K562 (cell line): ENCODE measurements at regions not wholly inside any gene's neighbourhood (a gene's known extent, or its start where the extent isn't known, plus 50 kb on each side); places are given as distances from the start of the nearest gene placed in this dataset.

ENCODE experiments used
- FOXK1 ChIP-seq: sonication (generic); formaldehyde crosslinking; IDR thresholded peaks from 2 replicates; pipeline ENCODE4 v1.8.0; 2022; ENCODE audit warnings: missing genetic modification reagents, mild to moderate bottlenecking, borderline replicate concordance
- TF ChIP-seq, protein P1 (sequence below), 3 experiments: IDR thresholded peaks in 2 of 3; conservative IDR thresholded peaks in 1 of 3; 2 replicates each; pipeline ENCODE4 v1.5.1; 2011 to 2012; ENCODE audit warnings: low read length in 3 of 3, mild to moderate bottlenecking in 3 of 3, control low read depth in 2 of 3, improper control_type of control experiment in 1 of 3, inconsistent platforms in 1 of 3, low read depth in 1 of 3, mixed read lengths in 1 of 3, moderate library complexity in 1 of 3; ENCODE audit not compliant: insufficient read depth in 2 of 3

DNA sequence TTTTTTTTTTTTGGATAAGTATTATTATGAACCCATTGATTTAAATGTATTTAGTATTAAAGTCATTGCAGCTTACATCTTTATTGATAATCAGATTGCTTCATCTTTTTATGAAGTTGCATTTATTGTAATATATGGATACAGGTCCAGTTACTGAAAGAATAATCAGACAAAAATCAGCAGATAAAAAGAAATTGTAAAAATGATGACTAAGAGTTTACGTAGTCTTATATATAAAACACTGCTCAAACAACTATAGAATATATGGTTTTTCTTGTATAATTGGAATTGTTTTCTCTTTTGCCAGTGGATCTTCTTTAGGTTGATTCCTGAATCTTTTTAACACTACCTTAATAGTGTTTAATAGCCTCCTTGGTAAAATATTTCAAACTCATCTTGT, 378.3 kb downstream of the DUSP6 start:
- no peak for TF ChIP-seq FOXK1 (CRISPR knock-in tag)
- TF ChIP-seq, protein P1, sequence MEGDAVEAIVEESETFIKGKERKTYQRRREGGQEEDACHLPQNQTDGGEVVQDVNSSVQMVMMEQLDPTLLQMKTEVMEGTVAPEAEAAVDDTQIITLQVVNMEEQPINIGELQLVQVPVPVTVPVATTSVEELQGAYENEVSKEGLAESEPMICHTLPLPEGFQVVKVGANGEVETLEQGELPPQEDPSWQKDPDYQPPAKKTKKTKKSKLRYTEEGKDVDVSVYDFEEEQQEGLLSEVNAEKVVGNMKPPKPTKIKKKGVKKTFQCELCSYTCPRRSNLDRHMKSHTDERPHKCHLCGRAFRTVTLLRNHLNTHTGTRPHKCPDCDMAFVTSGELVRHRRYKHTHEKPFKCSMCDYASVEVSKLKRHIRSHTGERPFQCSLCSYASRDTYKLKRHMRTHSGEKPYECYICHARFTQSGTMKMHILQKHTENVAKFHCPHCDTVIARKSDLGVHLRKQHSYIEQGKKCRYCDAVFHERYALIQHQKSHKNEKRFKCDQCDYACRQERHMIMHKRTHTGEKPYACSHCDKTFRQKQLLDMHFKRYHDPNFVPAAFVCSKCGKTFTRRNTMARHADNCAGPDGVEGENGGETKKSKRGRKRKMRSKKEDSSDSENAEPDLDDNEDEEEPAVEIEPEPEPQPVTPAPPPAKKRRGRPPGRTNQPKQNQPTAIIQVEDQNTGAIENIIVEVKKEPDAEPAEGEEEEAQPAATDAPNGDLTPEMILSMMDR (IDR thresholded peaks at IDR 0.05 in 2 of 3, conservative IDR thresholded peaks at IDR 0.05 in 1 of 3; ENCODE audit: insufficient read depth in 2 of 3, low read depth in 1 of 3, low read length in 3 of 3) = no peak
